ENCODE measurements at regions not wholly inside any gene's neighbourhood (a gene's known extent, or its start where the extent isn't known, plus 50 kb on each side); places are given as distances from the start of the nearest gene placed in this dataset.

DNA sequence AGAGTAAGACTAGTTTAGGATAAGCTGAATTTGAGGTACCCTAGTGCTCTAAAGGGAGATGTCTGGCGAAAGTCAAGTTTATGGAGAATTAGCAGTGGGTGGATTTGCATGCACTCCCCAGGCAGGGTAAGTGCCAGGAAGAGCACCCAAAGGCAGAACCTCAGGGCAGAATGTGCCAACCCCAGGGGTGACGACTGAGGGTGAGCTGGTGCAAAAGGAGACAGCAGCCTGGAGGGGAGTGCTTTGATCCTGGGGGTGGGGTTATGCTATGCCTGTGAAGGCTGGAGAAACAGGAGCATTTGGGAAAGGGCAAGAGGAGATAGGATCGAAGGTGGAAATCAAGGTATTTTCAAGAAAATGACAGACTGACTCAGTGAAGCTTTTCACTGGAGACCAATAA lies 208.5 kb upstream of the PDE10A start:
- TF ChIP-seq, protein P1, sequence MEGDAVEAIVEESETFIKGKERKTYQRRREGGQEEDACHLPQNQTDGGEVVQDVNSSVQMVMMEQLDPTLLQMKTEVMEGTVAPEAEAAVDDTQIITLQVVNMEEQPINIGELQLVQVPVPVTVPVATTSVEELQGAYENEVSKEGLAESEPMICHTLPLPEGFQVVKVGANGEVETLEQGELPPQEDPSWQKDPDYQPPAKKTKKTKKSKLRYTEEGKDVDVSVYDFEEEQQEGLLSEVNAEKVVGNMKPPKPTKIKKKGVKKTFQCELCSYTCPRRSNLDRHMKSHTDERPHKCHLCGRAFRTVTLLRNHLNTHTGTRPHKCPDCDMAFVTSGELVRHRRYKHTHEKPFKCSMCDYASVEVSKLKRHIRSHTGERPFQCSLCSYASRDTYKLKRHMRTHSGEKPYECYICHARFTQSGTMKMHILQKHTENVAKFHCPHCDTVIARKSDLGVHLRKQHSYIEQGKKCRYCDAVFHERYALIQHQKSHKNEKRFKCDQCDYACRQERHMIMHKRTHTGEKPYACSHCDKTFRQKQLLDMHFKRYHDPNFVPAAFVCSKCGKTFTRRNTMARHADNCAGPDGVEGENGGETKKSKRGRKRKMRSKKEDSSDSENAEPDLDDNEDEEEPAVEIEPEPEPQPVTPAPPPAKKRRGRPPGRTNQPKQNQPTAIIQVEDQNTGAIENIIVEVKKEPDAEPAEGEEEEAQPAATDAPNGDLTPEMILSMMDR (IDR thresholded peaks at IDR 0.05; ENCODE audit: insufficient read depth, low read depth, low read length), result no peak
- ChIA-PET POLR2A (no interaction called here), CTCF (no interaction called here)
- no peak overlapping the region for H3K4me3 ChIP-seq (ENCODE audit: low read depth, low read length)
- no peak for DNase-seq (ENCODE audit: low read depth)
- H3K27me3 ChIP-seq (ENCODE audit: control insufficient read depth, insufficient read depth, low read length), result no peaks in the 10 kb centered on the region
- no peaks in the 10 kb centered on the region for H3K36me3 ChIP-seq (ENCODE audit: control insufficient read depth, insufficient read depth, low read length)

GRCh38 chr6:165869526-165869925 lies 206.5 kb upstream of the PDE10A start:
- ChIA-PET POLR2A (no interaction called here), CTCF (no interaction called here)
- TF ChIP-seq, protein P1 (IDR thresholded peaks at IDR 0.05; ENCODE audit: insufficient read depth, low read depth, low read length), result no peak
- no peak for DNase-seq (ENCODE audit: low read depth)
- no peak overlapping the region for H3K4me3 ChIP-seq (ENCODE audit: low read depth, low read length)
- H3K36me3 ChIP-seq (ENCODE audit: control insufficient read depth, insufficient read depth, low read length), result no peaks in the 10 kb centered on the region
- no peaks in the 10 kb centered on the region for H3K27me3 ChIP-seq (ENCODE audit: control insufficient read depth, insufficient read depth, low read length)

GRCh38 chr6:165864925-165865324 lies 201.9 kb upstream of the PDE10A start:
- Histone ChIP-seq H3K4me3 (ENCODE audit: low read depth, low read length) (no peak overlapping the region), H3K27me3 (ENCODE audit: control insufficient read depth, insufficient read depth, low read length) (no peaks in the 10 kb centered on the region), H3K36me3 (ENCODE audit: control insufficient read depth, insufficient read depth, low read length) (no peaks in the 10 kb centered on the region)
- POLR2A ChIA-PET, result no interaction called here
- no peak for DNase-seq (ENCODE audit: low read depth)
- CTCF ChIA-PET, result no interaction called here
- TF ChIP-seq, protein P1 (IDR thresholded peaks at IDR 0.05; ENCODE audit: insufficient read depth, low read depth, low read length), result no peak

DNA sequence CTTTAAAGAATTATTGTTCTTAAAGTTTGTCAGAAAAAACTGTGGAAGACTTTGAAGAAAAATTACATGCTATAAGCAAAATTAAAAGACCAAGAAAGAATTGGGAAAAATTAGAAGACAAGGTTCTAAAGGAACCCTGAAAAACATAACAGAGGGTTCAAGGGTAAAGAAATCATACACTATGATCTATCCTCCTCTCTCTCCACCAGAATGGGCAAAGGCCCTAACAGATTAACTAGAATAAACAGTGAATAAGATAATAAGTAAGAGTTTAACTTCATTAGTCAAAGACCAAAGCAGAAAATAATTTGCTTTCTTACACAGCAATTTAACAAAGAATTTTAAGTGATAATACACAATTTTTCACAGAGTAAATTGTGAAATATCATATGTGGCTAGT lies 201.2 kb upstream of the PDE10A start:
- no peak for DNase-seq (ENCODE audit: low read depth)
- no peaks in the 10 kb centered on the region for H3K36me3 ChIP-seq (ENCODE audit: control insufficient read depth, insufficient read depth, low read length)
- H3K4me3 ChIP-seq (ENCODE audit: low read depth, low read length), result no peak overlapping the region
- H3K27me3 ChIP-seq (ENCODE audit: control insufficient read depth, insufficient read depth, low read length), result no peaks in the 10 kb centered on the region
- POLR2A ChIA-PET, result no interaction called here
- CTCF ChIA-PET, result no interaction called here
- TF ChIP-seq, protein P1 (IDR thresholded peaks at IDR 0.05; ENCODE audit: insufficient read depth, low read depth, low read length), result no peak

- ChIA-PET POLR2A (no interaction called here), CTCF (no interaction called here)
- H3K27me3 ChIP-seq (ENCODE audit: control insufficient read depth, insufficient read depth, low read length), result no peaks in the 10 kb centered on the region
- DNase-seq (ENCODE audit: low read depth), result no peak
- H3K36me3 ChIP-seq (ENCODE audit: control insufficient read depth, insufficient read depth, low read length), result no peaks in the 10 kb centered on the region
- H3K4me3 ChIP-seq (ENCODE audit: low read depth, low read length), result no peak overlapping the region
- TF ChIP-seq, protein P1 (IDR thresholded peaks at IDR 0.05; ENCODE audit: insufficient read depth, low read depth, low read length), result no peak
Observed at GRCh38 chr6:165863801-165864200, 200.8 kb upstream of the PDE10A start.
